ENCODE measurements at regions not wholly inside any gene's neighbourhood (a gene's known extent, or its start where the extent isn't known, plus 50 kb on each side); places are given as distances from the start of the nearest gene placed in this dataset.

- Histone ChIP-seq H3K27ac (no peak overlapping the region), H3K4me3 (no peak overlapping the region), H3K9me3 (no peaks in the 10 kb centered on the region), H3K4me1 (replicated peaks) (no peaks in the 10 kb centered on the region), H3K27me3 (replicated peaks; ENCODE audit: insufficient read depth) (no peaks in the 10 kb centered on the region), H3K36me3 (no peaks in the 10 kb centered on the region)
- 76% methylated on average over 2 of the region's 2 CpGs for WGBS
- intact Hi-C loops (cut with DNase I) = no loop called here
- DNase-seq (ENCODE audit: low spot score) = no peak
- TF ChIP-seq POLR2AphosphoS5 (IDR thresholded peaks at IDR 0.05) (no peak), CTCF (IDR thresholded peaks at IDR 0.05) (no peak), POLR2A (IDR thresholded peaks at IDR 0.05) (no peak)
Observed at GRCh38 chr10:89073719-89074118, 83.1 kb downstream of the FAS start.

- TF ChIP-seq POLR2A (IDR thresholded peaks at IDR 0.05) (no peak), POLR2AphosphoS5 (IDR thresholded peaks at IDR 0.05) (no peak), CTCF (IDR thresholded peaks at IDR 0.05) (no peak)
- H3K4me1 ChIP-seq (replicated peaks) = no peaks in the 10 kb centered on the region
- DNase-seq (ENCODE audit: low spot score) = no peak
- no peaks in the 10 kb centered on the region for H3K36me3 ChIP-seq
- WGBS = 87% methylated on average over 4 of the region's 4 CpGs
- H3K27me3 ChIP-seq (replicated peaks; ENCODE audit: insufficient read depth) = no peaks in the 10 kb centered on the region
- no peaks in the 10 kb centered on the region for H3K9me3 ChIP-seq
- H3K4me3 ChIP-seq = no peak overlapping the region
- intact Hi-C loops (cut with DNase I) = no loop called here
- H3K27ac ChIP-seq = no peak overlapping the region
Observed at GRCh38 chr10:89069589-89069988, 79.0 kb downstream of the FAS start.
